IMR-90 (cell line): ENCODE measurements at regions not wholly inside any gene's neighbourhood (a gene's known extent, or its start where the extent isn't known, plus 50 kb on each side); places are given as distances from the start of the nearest gene placed in this dataset.

Experiments used
- ATAC-seq: fragments of 200-7000 bp; cut with Tn5 transposase; 2 replicates; pipeline ENCODE4 v1.9.1; 2020; ENCODE audit warnings: low read depth, mild to moderate bottlenecking, moderate library complexity
- BruUV-seq: library from RNA; stranded (reverse); fragments of 400-500 nt; replicated peaks from 2 replicates; lab custom pipeline; 2021; lab: Mats Ljungman, UMichigan
- CTCF ChIA-PET: fragments of 300-600 bp; formaldehyde crosslinking; extraction: SDS; loops from one replicate; lab custom pipeline; 2021; ENCODE audit warnings: antibody characterized with exemption; lab: Yijun Ruan, JAX
- POLR2A ChIA-PET: fragments of 300-600 bp; sonication (Branson Sonifier 250); formaldehyde crosslinking; loops from one replicate; lab custom pipeline; 2022; ENCODE audit warnings: antibody characterized with exemption; ENCODE audit not compliant: unreplicated experiment; lab: Charles Lee
- DNase-seq: peaks from one replicate; pipeline ENCODE4 v3.0.0; 2013
- H2AFZ ChIP-seq: replicated peaks from 2 replicates; pipeline ENCODE3; 2013; ENCODE audit warnings: low read length, mild to moderate bottlenecking; ENCODE audit not compliant: poor library complexity
- H2AK5ac ChIP-seq: 2 replicates; pipeline ENCODE4 v1.6.1; 2013; ENCODE audit warnings: low read depth, low read length, inconsistent platforms
- H2AK9ac ChIP-seq: replicated peaks from 2 replicates; pipeline ENCODE3; 2013; ENCODE audit warnings: mild to moderate bottlenecking, low read depth, low read length, moderate library complexity; ENCODE audit not compliant: poor library complexity
- H2BK120ac ChIP-seq: 2 replicates; pipeline ENCODE4 v1.6.1; 2013; ENCODE audit warnings: low read depth, low read length, inconsistent platforms
- H2BK15ac ChIP-seq: 3 replicates; pipeline ENCODE4 v1.6.1; 2013; ENCODE audit warnings: low read depth, low read length, inconsistent platforms
- H2BK20ac ChIP-seq: 2 replicates; pipeline ENCODE4 v1.6.1; 2013; ENCODE audit warnings: low read depth, mild to moderate bottlenecking, inconsistent platforms, low read length, moderate library complexity
- H2BK5ac ChIP-seq: 2 replicates; pipeline ENCODE4 v1.6.1; 2013; ENCODE audit warnings: mild to moderate bottlenecking, low read depth, low read length, inconsistent platforms; ENCODE audit not compliant: poor library complexity, severe bottlenecking
- H3K14ac ChIP-seq: replicated peaks from 2 replicates; pipeline ENCODE4 v1.6.1; 2013; ENCODE audit warnings: low read depth, low read length, inconsistent platforms
- H3K18ac ChIP-seq: 2 replicates; pipeline ENCODE4 v1.6.1; 2013; ENCODE audit warnings: low read depth, low read length, control low read depth
- H3K23ac ChIP-seq: 2 replicates; pipeline ENCODE4 v1.6.1; 2013; ENCODE audit warnings: low read depth, low read length, inconsistent platforms
- H3K27ac ChIP-seq: 2 replicates; pipeline ENCODE4 v1.5.1; 2013; ENCODE audit warnings: mild to moderate bottlenecking, control low read depth, low read length; ENCODE audit not compliant: insufficient read depth
- H3K27me3 ChIP-seq: 2 replicates; pipeline ENCODE4 v1.6.1; 2013; ENCODE audit warnings: low read length; ENCODE audit not compliant: control insufficient read depth, insufficient read depth
- H3K36me3 ChIP-seq: 2 replicates; pipeline ENCODE4 v1.6.1; 2013; ENCODE audit warnings: low read length, mixed read lengths; ENCODE audit not compliant: control insufficient read depth, insufficient read depth
- H3K4ac ChIP-seq: 2 replicates; pipeline ENCODE4 v1.6.1; 2013; ENCODE audit warnings: low read depth, low read length, inconsistent platforms
- H3K4me1 ChIP-seq: 2 replicates; pipeline ENCODE4 v1.6.1; 2013; ENCODE audit warnings: low read length, mixed read lengths; ENCODE audit not compliant: control insufficient read depth, insufficient read depth
- H3K4me2 ChIP-seq: 2 replicates; pipeline ENCODE4 v1.6.1; 2013; ENCODE audit warnings: low read depth, mild to moderate bottlenecking, control low read depth, low read length, moderate library complexity
- H3K4me3 ChIP-seq: 2 replicates; pipeline ENCODE4 v1.5.1; 2013; ENCODE audit warnings: low read depth, mild to moderate bottlenecking, control low read depth, low read length, moderate library complexity; ENCODE audit not compliant: insufficient read depth
- H3K56ac ChIP-seq: 2 replicates; pipeline ENCODE4 v1.6.1; 2013; ENCODE audit warnings: low read length, inconsistent platforms; ENCODE audit not compliant: insufficient read depth; ENCODE audit errors: extremely low read depth
- H3K79me1 ChIP-seq, 2 experiments: 2 replicates each; pipeline ENCODE4 v1.6.1; 2013; ENCODE audit warnings: low read length in 2 of 2, inconsistent platforms in 1 of 2, low read depth in 1 of 2
- H3K9ac ChIP-seq: 2 replicates; pipeline ENCODE4 v1.6.1; 2013; ENCODE audit warnings: low read depth, low read length, control low read depth
- H3K9me1 ChIP-seq: 2 replicates; pipeline ENCODE4 v1.6.1; 2013; ENCODE audit warnings: low read length, inconsistent platforms; ENCODE audit not compliant: insufficient read depth
- H3K9me3 ChIP-seq: 2 replicates; pipeline ENCODE4 v1.6.1; 2013; ENCODE audit warnings: low read length; ENCODE audit not compliant: control insufficient read depth, insufficient read depth
- H4K20me1 ChIP-seq: 2 replicates; pipeline ENCODE4 v1.6.1; 2013; ENCODE audit warnings: low read length, inconsistent platforms; ENCODE audit not compliant: insufficient read depth
- H4K5ac ChIP-seq: 2 replicates; pipeline ENCODE4 v1.6.1; 2013; ENCODE audit warnings: mild to moderate bottlenecking, low read depth, low read length, control low read depth
- H4K8ac ChIP-seq, 2 experiments: 2 replicates each; pipeline ENCODE4 v1.6.1; 2013; ENCODE audit warnings: low read depth in 2 of 2, low read length in 2 of 2, control low read depth in 1 of 2, inconsistent platforms in 1 of 2
- H4K91ac ChIP-seq: 2 replicates; pipeline ENCODE4 v1.6.1; 2013; ENCODE audit warnings: low read depth, low read length, inconsistent platforms; ENCODE audit not compliant: insufficient read depth
- BHLHE40 ChIP-seq: fragments of 150-350 bp; IDR thresholded peaks from 2 replicates; pipeline ENCODE4 v1.6.1; 2016; ENCODE audit warnings: mild to moderate bottlenecking, low read depth, low read length
- CEBPB ChIP-seq: IDR thresholded peaks from 2 replicates; pipeline ENCODE4 v1.6.1; 2012; ENCODE audit warnings: low read depth, low read length, improper control_type of control experiment
- CHD1 ChIP-seq: IDR thresholded peaks from 2 replicates; pipeline ENCODE4 v1.6.1; 2012; ENCODE audit warnings: low read depth, low read length, improper control_type of control experiment
- MAFK ChIP-seq: IDR thresholded peaks from 2 replicates; pipeline ENCODE4 v1.6.1; 2012; ENCODE audit warnings: low read depth, low read length, improper control_type of control experiment
- MAZ ChIP-seq: IDR thresholded peaks from 2 replicates; pipeline ENCODE4 v1.6.1; 2012; ENCODE audit warnings: low read depth, mild to moderate bottlenecking, low read length, improper control_type of control experiment, moderate library complexity, borderline replicate concordance
- MXI1 ChIP-seq: IDR thresholded peaks from 2 replicates; pipeline ENCODE4 v1.6.1; 2012; ENCODE audit warnings: low read depth, mild to moderate bottlenecking, low read length, moderate library complexity, borderline replicate concordance
- NFE2L2 ChIP-seq: fragments of 150-350 bp; IDR thresholded peaks from 2 replicates; pipeline ENCODE4 v1.6.1; 2016; ENCODE audit warnings: low read depth, mild to moderate bottlenecking, low read length
- RFX5 ChIP-seq: IDR thresholded peaks from 2 replicates; pipeline ENCODE4 v1.8.0; 2012; ENCODE audit warnings: low read depth, mild to moderate bottlenecking, low read length, moderate library complexity
- WGBS, 2 experiments: methylation state at CpG; one replicate each; pipeline versions ENCODE4 v1.1.5 to v1.1.7; 2013; ENCODE audit warnings: missing lambda C conversion rate in 2 of 2; ENCODE audit not compliant: insufficient read length in 1 of 2; ENCODE audit errors: extremely low coverage in 2 of 2; 5-methylcytosine and 5-hydroxymethylcytosine counted together
- dilution Hi-C: fragments of 300-500 bp; cut with HindIII; formaldehyde crosslinking; loops from one replicate; pipeline ENCODE4 v1.14.3; 2018; ENCODE audit warnings: low sequenced_read_pairs; ENCODE audit not compliant: unreplicated experiment
- in situ Hi-C: fragments of 300-500 bp; cut with MboI; formaldehyde crosslinking; loops from 3 replicates; pipeline ENCODE4 v1.14.3; 2019; ENCODE audit warnings: low sequenced_read_pairs, inconsistent platforms, mixed read lengths
- intact Hi-C: fragments of 100-400 bp; cut with micrococcal nuclease; formaldehyde crosslinking; loops from 2 replicates; pipeline ENCODE4 v1.10.0; 2022
- TF ChIP-seq, protein P1 (sequence below): conservative IDR thresholded peaks from 2 replicates; pipeline ENCODE4 v1.5.1; 2012; ENCODE audit warnings: mild to moderate bottlenecking, low read depth, low read length, improper control_type of control experiment
- TF ChIP-seq, protein P2 (sequence below): fragments of 150-350 bp; IDR thresholded peaks from 2 replicates; pipeline ENCODE4 v1.6.1; 2016; ENCODE audit warnings: low read depth, mild to moderate bottlenecking, low read length, moderate library complexity, borderline replicate concordance
- TF ChIP-seq, protein P3 (sequence below): fragments of 150-350 bp; IDR thresholded peaks from 2 replicates; pipeline ENCODE4 v1.6.1; 2017; ENCODE audit warnings: mild to moderate bottlenecking, antibody characterized with exemption, low read length, low read depth

DNA sequence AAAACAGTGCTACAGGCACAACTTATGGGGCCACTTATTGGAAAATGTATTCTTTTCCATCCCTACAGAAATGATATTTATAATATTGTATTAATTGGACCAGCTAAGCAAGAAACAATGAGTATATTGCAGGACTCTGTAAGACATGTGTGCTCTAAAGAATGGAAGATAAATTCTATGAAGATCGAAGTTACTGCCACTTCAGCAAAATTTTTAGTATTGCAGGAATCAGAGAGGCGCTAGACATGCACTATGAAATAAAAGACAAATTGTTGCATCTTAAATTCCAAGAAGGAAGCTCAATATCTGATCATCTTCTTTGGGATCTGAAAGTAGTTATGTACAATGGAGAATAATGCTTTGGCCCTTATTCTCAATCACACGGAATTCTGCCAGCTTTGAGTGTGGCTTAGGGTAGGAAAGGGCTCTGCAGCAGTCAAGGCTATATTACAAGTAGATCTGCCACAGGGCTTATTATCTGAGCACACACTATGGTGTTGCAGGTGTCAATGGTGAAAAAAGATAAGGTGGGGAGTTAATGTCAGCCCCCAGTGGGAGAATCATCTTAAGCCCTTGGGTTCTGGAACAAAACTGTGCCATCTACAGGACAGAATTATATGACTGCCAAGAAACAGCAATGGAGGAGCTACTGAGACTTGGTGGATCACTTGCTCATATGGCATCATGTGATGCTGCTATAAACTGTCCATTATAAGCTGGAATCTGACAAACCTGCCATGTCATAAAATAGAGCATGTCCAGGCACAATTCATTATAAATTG lies 334.0 kb upstream of the NDST3 start:
- DNase-seq (peak; percentile 0), ATAC-seq (no peak)
- Histone ChIP-seq H3K27me3 (no peaks in the 10 kb centered on the region), H2AFZ (no peak overlapping the region), H3K79me1 (no peaks in the 10 kb centered on the region), H3K36me3 (no peaks in the 10 kb centered on the region), H2AK9ac (no peak overlapping the region), H2BK120ac (no peak overlapping the region), H2BK5ac (no peak overlapping the region), H2BK20ac (no peak overlapping the region), H4K8ac (no peak overlapping the region), H3K9me3 (no peaks in the 10 kb centered on the region), H3K14ac (no peak overlapping the region), H2AK5ac (no peak overlapping the region), H3K27ac (no peak overlapping the region), H3K9me1 (no peaks in the 10 kb centered on the region), H3K4me2 (no peak overlapping the region), H2BK15ac (no peak overlapping the region), H3K9ac (no peak overlapping the region), H3K4me3 (no peak overlapping the region), H4K20me1 (no peaks in the 10 kb centered on the region), H3K23ac (no peak overlapping the region), H3K4ac (no peak overlapping the region), H4K5ac (no peak overlapping the region), H4K91ac (no peak overlapping the region), H3K18ac (no peak overlapping the region), H3K4me1 (no peaks in the 10 kb centered on the region), H3K56ac (no peak overlapping the region)
- in situ Hi-C loops (no loop called here), intact Hi-C loops (loop anchor here (10.0 kb wide), 1 partner anchor 566 kb away; no protein-coding TSS in a partner anchor), dilution Hi-C loops (no loop called here)
- TF ChIP-seq CEBPB, result no peak
- no peak for TF ChIP-seq MAZ
- no peak for TF ChIP-seq BHLHE40
- peak; percentile 58; the same call in 1 of the 2 replicates for TF ChIP-seq MAFK
- no peak for TF ChIP-seq MXI1
- TF ChIP-seq, protein P1, sequence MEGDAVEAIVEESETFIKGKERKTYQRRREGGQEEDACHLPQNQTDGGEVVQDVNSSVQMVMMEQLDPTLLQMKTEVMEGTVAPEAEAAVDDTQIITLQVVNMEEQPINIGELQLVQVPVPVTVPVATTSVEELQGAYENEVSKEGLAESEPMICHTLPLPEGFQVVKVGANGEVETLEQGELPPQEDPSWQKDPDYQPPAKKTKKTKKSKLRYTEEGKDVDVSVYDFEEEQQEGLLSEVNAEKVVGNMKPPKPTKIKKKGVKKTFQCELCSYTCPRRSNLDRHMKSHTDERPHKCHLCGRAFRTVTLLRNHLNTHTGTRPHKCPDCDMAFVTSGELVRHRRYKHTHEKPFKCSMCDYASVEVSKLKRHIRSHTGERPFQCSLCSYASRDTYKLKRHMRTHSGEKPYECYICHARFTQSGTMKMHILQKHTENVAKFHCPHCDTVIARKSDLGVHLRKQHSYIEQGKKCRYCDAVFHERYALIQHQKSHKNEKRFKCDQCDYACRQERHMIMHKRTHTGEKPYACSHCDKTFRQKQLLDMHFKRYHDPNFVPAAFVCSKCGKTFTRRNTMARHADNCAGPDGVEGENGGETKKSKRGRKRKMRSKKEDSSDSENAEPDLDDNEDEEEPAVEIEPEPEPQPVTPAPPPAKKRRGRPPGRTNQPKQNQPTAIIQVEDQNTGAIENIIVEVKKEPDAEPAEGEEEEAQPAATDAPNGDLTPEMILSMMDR, result 0 out of 2 replicates have a peak, but pooled peaks have one; percentile 15
- TF ChIP-seq, protein P2, sequence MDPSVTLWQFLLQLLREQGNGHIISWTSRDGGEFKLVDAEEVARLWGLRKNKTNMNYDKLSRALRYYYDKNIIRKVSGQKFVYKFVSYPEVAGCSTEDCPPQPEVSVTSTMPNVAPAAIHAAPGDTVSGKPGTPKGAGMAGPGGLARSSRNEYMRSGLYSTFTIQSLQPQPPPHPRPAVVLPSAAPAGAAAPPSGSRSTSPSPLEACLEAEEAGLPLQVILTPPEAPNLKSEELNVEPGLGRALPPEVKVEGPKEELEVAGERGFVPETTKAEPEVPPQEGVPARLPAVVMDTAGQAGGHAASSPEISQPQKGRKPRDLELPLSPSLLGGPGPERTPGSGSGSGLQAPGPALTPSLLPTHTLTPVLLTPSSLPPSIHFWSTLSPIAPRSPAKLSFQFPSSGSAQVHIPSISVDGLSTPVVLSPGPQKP, result no peak
- TF ChIP-seq, protein P3, sequence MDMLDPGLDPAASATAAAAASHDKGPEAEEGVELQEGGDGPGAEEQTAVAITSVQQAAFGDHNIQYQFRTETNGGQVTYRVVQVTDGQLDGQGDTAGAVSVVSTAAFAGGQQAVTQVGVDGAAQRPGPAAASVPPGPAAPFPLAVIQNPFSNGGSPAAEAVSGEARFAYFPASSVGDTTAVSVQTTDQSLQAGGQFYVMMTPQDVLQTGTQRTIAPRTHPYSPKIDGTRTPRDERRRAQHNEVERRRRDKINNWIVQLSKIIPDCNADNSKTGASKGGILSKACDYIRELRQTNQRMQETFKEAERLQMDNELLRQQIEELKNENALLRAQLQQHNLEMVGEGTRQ, result no peak
- no peak for TF ChIP-seq CHD1
- TF ChIP-seq RFX5, result no peak
- no peak for TF ChIP-seq NFE2L2
- POLR2A ChIA-PET, result no interaction called here
- CTCF ChIA-PET, result interaction anchor here (0.9 kb wide), 1 partner anchor 10 kb away, joined by 3 read pairs; no protein-coding TSS in a partner anchor
- BruUV-seq, result no TSS peak
- WGBS, 2 experiments, result no CpG with 5 or more reads among the region's 3 CpGs
